ENCODE measurements at regions not wholly inside any gene's neighbourhood (a gene's known extent, or its start where the extent isn't known, plus 50 kb on each side); places are given as distances from the start of the nearest gene placed in this dataset.

GRCh38 chr10:114711869-114712250 is 53.8 kb upstream of the ABLIM1 start:
- TF ChIP-seq CTCF (IDR thresholded peaks at IDR 0.05): no peak
- TF ChIP-seq EP300 (IDR thresholded peaks at IDR 0.05): no peak
- TF ChIP-seq POLR2A (IDR thresholded peaks at IDR 0.05): no peak
- no peak for TF ChIP-seq POLR2AphosphoS5 (IDR thresholded peaks at IDR 0.05)

Data from upper lobe of left lung (tissue), 4 donors.